ENCODE measurements at regions not wholly inside any gene's neighbourhood (a gene's known extent, or its start where the extent isn't known, plus 50 kb on each side); places are given as distances from the start of the nearest gene placed in this dataset.

- H3K4me1 ChIP-seq (ENCODE audit: insufficient read depth, low read length): no peaks in the 10 kb centered on the region
- H3K4me2 ChIP-seq (ENCODE audit: insufficient read depth, low read length): no peak overlapping the region
- H3K4me3 ChIP-seq (ENCODE audit: low read depth in 1 of 2, low read length in 2 of 2): no peak overlapping the region
- DNase-seq (no peak), ATAC-seq (ENCODE audit: insufficient read depth, low read depth) (no peak)
- H4K20me1 ChIP-seq (ENCODE audit: insufficient read depth, low read length): no peaks in the 10 kb centered on the region
- H3K36me3 ChIP-seq (ENCODE audit: insufficient read depth, low read length): no peaks in the 10 kb centered on the region
- no peak overlapping the region for H3K27ac ChIP-seq (ENCODE audit: low read length)
- no peak for TF ChIP-seq CTCF (IDR thresholded peaks at IDR 0.05; ENCODE audit: borderline replicate concordance, extremely low read depth, low read length, poor library complexity, severe bottlenecking)
- no peak for TF ChIP-seq EZH2 (IDR thresholded peaks at IDR 0.05; ENCODE audit: borderline replicate concordance, low read depth, low read length, severe bottlenecking)
- no peaks in the 10 kb centered on the region for H3K79me2 ChIP-seq (ENCODE audit: insufficient read depth, low read length)
- H3K9ac ChIP-seq (ENCODE audit: low read depth, low read length): no peak overlapping the region
- H3K27me3 ChIP-seq (ENCODE audit: insufficient read depth, low read length, poor library complexity): no peaks in the 10 kb centered on the region
- no peaks in the 10 kb centered on the region for H3K9me3 ChIP-seq (ENCODE audit: insufficient read depth, low read length, severe bottlenecking)
- no peak overlapping the region for H2AFZ ChIP-seq (ENCODE audit: low read depth, low read length)
These were observed 121.8 kb downstream of the TBC1D30 start for GRCh38 chr12:64946132-64946829.

- Histone ChIP-seq H3K27me3 (ENCODE audit: insufficient read depth, low read length, poor library complexity) (peaks cover 2% of the 10 kb centered on the region), H3K79me2 (ENCODE audit: insufficient read depth, low read length) (no peaks in the 10 kb centered on the region), H4K20me1 (ENCODE audit: insufficient read depth, low read length) (no peaks in the 10 kb centered on the region), H3K9ac (ENCODE audit: low read depth, low read length) (no peak overlapping the region), H3K4me2 (ENCODE audit: insufficient read depth, low read length) (no peak overlapping the region), H3K4me1 (ENCODE audit: insufficient read depth, low read length) (no peaks in the 10 kb centered on the region), H3K4me3 (ENCODE audit: low read depth in 1 of 2, low read length in 2 of 2) (no peak overlapping the region), H3K36me3 (ENCODE audit: insufficient read depth, low read length) (no peaks in the 10 kb centered on the region), H2AFZ (ENCODE audit: low read depth, low read length) (no peak overlapping the region), H3K9me3 (ENCODE audit: insufficient read depth, low read length, severe bottlenecking) (no peaks in the 10 kb centered on the region), H3K27ac (ENCODE audit: low read length) (no peak overlapping the region)
- DNase-seq (no peak), ATAC-seq (ENCODE audit: insufficient read depth, low read depth) (no peak)
- TF ChIP-seq EZH2 (IDR thresholded peaks at IDR 0.05; ENCODE audit: borderline replicate concordance, low read depth, low read length, severe bottlenecking) (no peak), CTCF (IDR thresholded peaks at IDR 0.05; ENCODE audit: borderline replicate concordance, extremely low read depth, low read length, poor library complexity, severe bottlenecking) (no peak)
These were observed 126.4 kb downstream of the TBC1D30 start for GRCh38 chr12:64950711-64951298.

- Histone ChIP-seq H3K27ac (ENCODE audit: low read length) (no peak overlapping the region), H2AFZ (ENCODE audit: low read depth, low read length) (no peak overlapping the region)
These were observed 127.5 kb downstream of the TBC1D30 start for GRCh38 chr12:64951944-64952343.

More at GRCh38 chr12:64951944-64952343, 127.5 kb downstream of the TBC1D30 start:
- H3K4me2 ChIP-seq (ENCODE audit: insufficient read depth, low read length): no peak overlapping the region
- no peaks in the 10 kb centered on the region for H4K20me1 ChIP-seq (ENCODE audit: insufficient read depth, low read length)
- no peak overlapping the region for H3K4me3 ChIP-seq (ENCODE audit: low read depth in 1 of 2, low read length in 2 of 2)
- TF ChIP-seq EZH2 (IDR thresholded peaks at IDR 0.05; ENCODE audit: borderline replicate concordance, low read depth, low read length, severe bottlenecking) (no peak), CTCF (IDR thresholded peaks at IDR 0.05; ENCODE audit: borderline replicate concordance, extremely low read depth, low read length, poor library complexity, severe bottlenecking) (no peak)
- H3K9ac ChIP-seq (ENCODE audit: low read depth, low read length): no peak overlapping the region
- H3K4me1 ChIP-seq (ENCODE audit: insufficient read depth, low read length): no peaks in the 10 kb centered on the region
- H3K79me2 ChIP-seq (ENCODE audit: insufficient read depth, low read length): no peaks in the 10 kb centered on the region
- H3K9me3 ChIP-seq (ENCODE audit: insufficient read depth, low read length, severe bottlenecking): no peaks in the 10 kb centered on the region
- peaks cover 3% of the 10 kb centered on the region for H3K27me3 ChIP-seq (ENCODE audit: insufficient read depth, low read length, poor library complexity)
- no peaks in the 10 kb centered on the region for H3K36me3 ChIP-seq (ENCODE audit: insufficient read depth, low read length)
- DNase-seq (peak; percentile 11), ATAC-seq (ENCODE audit: insufficient read depth, low read depth) (peak; percentile 72)

Measured in DND-41 (cell line).